ENCODE measurements at regions not wholly inside any gene's neighbourhood (a gene's known extent, or its start where the extent isn't known, plus 50 kb on each side); places are given as distances from the start of the nearest gene placed in this dataset.

GRCh38 chr15:96117270-96117669 lies 213.2 kb upstream of the NR2F2 start:
- Histone ChIP-seq H2BK15ac (ENCODE audit: low read length) (no peak overlapping the region), H2BK20ac (ENCODE audit: low read length) (no peak overlapping the region), H3K9ac (replicated peaks in 1 of 4; ENCODE audit: extremely low read depth in 1 of 4, low read depth in 3 of 4, low read length in 3 of 4) (no peak overlapping the region), H3K4me3 (ENCODE audit: extremely low read depth in 1 of 4, insufficient read depth in 2 of 4, low read depth in 3 of 4, low read length in 4 of 4) (no peak overlapping the region), H4K91ac (replicated peaks; ENCODE audit: insufficient read length, low read length) (no peak overlapping the region), H4K5ac (ENCODE audit: insufficient read length, low read depth, low read length) (no peak overlapping the region), H2BK12ac (ENCODE audit: low read depth, low read length) (no peak overlapping the region), H3K4me2 (ENCODE audit: insufficient read depth in 1 of 2, low read depth in 2 of 2, low read length in 2 of 2) (no peak overlapping the region), H3K79me2 (ENCODE audit: control insufficient read depth in 1 of 2, insufficient read depth in 2 of 2, low read length in 2 of 2) (no peaks in the 10 kb centered on the region), H3K56ac (replicated peaks; ENCODE audit: insufficient read length, low read depth, low read length) (no peak overlapping the region), H3K14ac (ENCODE audit: insufficient read length) (no peak overlapping the region), H2BK5ac (ENCODE audit: low read depth, low read length) (no peak overlapping the region), H3K23ac (ENCODE audit: insufficient read length) (no peak overlapping the region), H4K20me1 (replicated peaks in 1 of 2; ENCODE audit: control insufficient read depth in 1 of 2, insufficient read depth in 2 of 2, low read length in 2 of 2) (no peaks in the 10 kb centered on the region), H3K23me2 (ENCODE audit: low read depth, low read length) (no peaks in the 10 kb centered on the region), H3K27me3 (replicated peaks in 1 of 4; ENCODE audit: control insufficient read depth in 3 of 4, extremely low read depth in 1 of 4, insufficient read depth in 3 of 4, low read length in 3 of 4) (no peaks in the 10 kb centered on the region), H3K4me1 (replicated peaks in 1 of 4; ENCODE audit: control insufficient read depth in 3 of 4, insufficient read depth in 4 of 4, low read length in 3 of 4) (peaks cover 0 to 3% (median 0%) of the 10 kb centered on the region in 4 experiments; a peak in 1 of 7 replicates), H4K8ac (ENCODE audit: extremely low read depth, insufficient read depth, low read length) (no peak overlapping the region), H3K9me3 (ENCODE audit: insufficient read depth in 2 of 2, low read depth in 1 of 2, low read length in 1 of 2) (no peaks in the 10 kb centered on the region), H2BK120ac (replicated peaks; ENCODE audit: low read depth, low read length) (no peak overlapping the region), H3K4ac (replicated peaks; ENCODE audit: insufficient read length, low read depth, low read length) (no peak overlapping the region), H3K36me3 (ENCODE audit: control insufficient read depth in 2 of 4, insufficient read depth in 4 of 4, low read length in 3 of 4) (no peaks in the 10 kb centered on the region), H3K18ac (ENCODE audit: extremely low read depth, low read length) (no peak overlapping the region), H3K27ac (ENCODE audit: low read depth, low read length) (no peak overlapping the region), H2AFZ (ENCODE audit: low read length) (no peak overlapping the region), H2AK5ac (ENCODE audit: low read depth, low read length) (no peak overlapping the region), H3K79me1 (ENCODE audit: low read depth, low read length) (no peaks in the 10 kb centered on the region)
- POLR2A ChIA-PET (ENCODE audit: partially characterized antibody): no interaction called here
- CTCF ChIA-PET (ENCODE audit: partially characterized antibody): interaction anchor here (0.7 to 1.5 kb wide), 3 partner anchors 8 to 27 kb away, joined by 3 read pairs; no protein-coding TSS in a partner anchor
- TF ChIP-seq TAF1 (IDR thresholded peaks at IDR 0.05; ENCODE audit: low read depth, low read length) (no peak), RNF2 (IDR thresholded peaks at IDR 0.05; ENCODE audit: borderline replicate concordance, low read depth, low read length, missing control alignments, poor library complexity, severe bottlenecking) (no peak), PHF8 (conservative IDR thresholded peaks at IDR 0.05; ENCODE audit: low read depth, low read length) (no peak), YY1 (IDR thresholded peaks at IDR 0.05; ENCODE audit: low read depth, low read length) (no peak), SP4 (IDR thresholded peaks at IDR 0.05; ENCODE audit: low read length) (no peak), ZNF274 (IDR thresholded peaks at IDR 0.05; ENCODE audit: borderline replicate concordance, extremely low read depth, low read length) (no peak), POLR2AphosphoS5 (IDR thresholded peaks at IDR 0.05; ENCODE audit: low read depth, low read length) (no peak), SP2 (IDR thresholded peaks at IDR 0.05; ENCODE audit: low read length) (no peak), KDM1A (IDR thresholded peaks at IDR 0.05; ENCODE audit: borderline replicate concordance, low read length) (no peak), CEBPB (IDR thresholded peaks at IDR 0.05; ENCODE audit: low read depth, low read length) (no peak)
- no peak for FAIRE-seq
- WGBS, 2 experiments (ENCODE audit: extremely low coverage in 1 of 2, insufficient coverage in 1 of 2, insufficient read length in 1 of 2, insufficient replicate concordance in 2 of 2, low coverage in 1 of 2, low lambda C conversion rate in 2 of 2, missing lambda C conversion rate in 1 of 2): 91% methylated on average over 4 of the region's 4 CpGs; no CpG with 5 or more reads in 1 of the 2 experiments
- no peak for DNase-seq (ENCODE audit: low read depth in 1 of 2, low spot score in 2 of 2)

All from H1 (cell line).